H4 (cell line): ENCODE measurements at regions not wholly inside any gene's neighbourhood (a gene's known extent, or its start where the extent isn't known, plus 50 kb on each side); places are given as distances from the start of the nearest gene placed in this dataset.
"Not testable (repeated sequence)": the region's sequence is repeated elsewhere in the genome, so short reads cannot be mapped to it uniquely, and the experiment has no call there.

Experiments
- DNase-seq: peaks from one replicate; pipeline ENCODE4 v3.0.0-alpha.2; 2015; ENCODE audit warnings: low spot score

GRCh38 chr6:98033617-98034016 lies 750.6 kb upstream of the MMS22L start:
- no peak for DNase-seq

- no peak for DNase-seq
Observed at GRCh38 chr6:98036344-98036923, 753.4 kb upstream of the MMS22L start.

DNA sequence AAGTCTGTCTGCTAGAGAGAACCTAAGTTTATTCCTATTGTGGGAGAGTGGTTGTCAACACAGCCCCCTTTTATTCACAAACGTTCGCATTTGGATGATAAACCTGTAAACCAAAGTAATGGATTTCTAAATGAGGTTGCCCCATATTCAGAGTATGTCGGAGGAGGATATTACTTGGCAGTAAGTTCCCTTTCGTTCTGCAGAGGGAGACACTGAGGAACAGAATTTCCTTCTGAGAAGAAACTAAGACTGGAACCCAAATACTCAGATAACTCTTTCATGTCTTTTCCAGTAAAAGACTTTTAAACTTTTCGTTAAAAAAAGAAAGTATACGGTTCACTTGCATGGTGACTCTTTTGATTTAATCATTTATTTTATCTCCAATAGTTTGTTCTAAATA lies 754.6 kb upstream of the MMS22L start:
- no peak for DNase-seq

DNA sequence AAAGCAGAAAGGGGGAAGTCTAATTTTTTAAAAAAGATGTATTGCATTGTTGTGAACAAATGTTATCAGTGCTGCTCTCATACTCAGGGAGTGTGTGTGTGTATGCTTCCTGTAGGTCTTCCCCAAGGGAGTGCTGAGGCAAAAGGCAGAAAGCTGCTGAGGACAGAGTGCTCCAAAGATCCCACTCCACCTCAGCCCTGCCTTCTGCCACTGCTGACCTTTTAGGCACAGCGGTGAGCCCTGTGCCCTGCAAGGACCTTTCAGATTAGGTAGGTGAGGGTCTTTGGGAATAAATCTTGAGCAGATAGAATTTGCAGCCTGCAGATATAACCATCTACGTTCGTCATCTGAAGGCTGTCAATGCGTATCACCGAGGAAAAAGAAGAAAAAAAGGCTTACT lies 756.4 kb upstream of the MMS22L start:
- DNase-seq: no peak

- peak; percentile 29 for DNase-seq
Observed at GRCh38 chr6:98039904-98040607, 757.0 kb upstream of the MMS22L start.

DNA sequence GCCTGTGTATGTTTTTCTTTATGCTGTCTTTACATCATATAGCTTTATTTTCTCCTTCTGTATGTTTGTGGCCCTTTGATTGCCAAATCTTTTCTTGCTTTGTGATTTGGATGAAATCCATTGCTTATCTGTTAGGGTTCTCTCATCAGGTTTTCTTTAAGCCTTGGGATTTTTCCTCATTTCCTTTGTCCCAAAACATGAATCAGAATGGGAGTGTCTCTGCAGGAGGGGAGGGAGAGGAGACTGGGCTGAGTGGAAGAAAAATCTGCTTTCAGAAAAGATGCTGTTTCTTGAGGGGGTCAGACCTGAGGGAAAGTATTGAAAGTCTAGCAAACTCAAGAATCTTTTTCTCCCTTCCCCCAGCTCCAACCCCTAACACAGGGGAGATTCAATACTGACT lies 758.0 kb upstream of the MMS22L start:
- DNase-seq: no peak

DNA sequence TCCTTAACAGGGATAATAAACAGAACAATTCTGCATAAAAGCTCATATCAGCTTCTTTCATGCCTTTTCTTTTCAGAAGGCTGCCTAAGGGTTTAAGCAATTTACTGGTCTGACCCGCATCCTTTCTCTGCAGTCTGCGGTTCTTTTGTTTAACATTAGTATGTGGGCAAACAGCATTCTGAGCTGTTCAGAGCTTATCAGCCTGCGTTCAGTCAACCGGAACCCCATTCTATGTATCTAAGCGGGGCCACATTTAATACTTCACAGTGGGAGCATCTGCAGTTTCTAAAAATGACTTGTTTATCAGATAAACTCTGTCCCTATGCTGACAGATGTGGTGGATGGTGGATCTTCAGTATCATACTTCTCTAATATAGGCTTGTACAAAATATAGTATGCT lies 758.9 kb upstream of the MMS22L start:
- no peak for DNase-seq

DNA sequence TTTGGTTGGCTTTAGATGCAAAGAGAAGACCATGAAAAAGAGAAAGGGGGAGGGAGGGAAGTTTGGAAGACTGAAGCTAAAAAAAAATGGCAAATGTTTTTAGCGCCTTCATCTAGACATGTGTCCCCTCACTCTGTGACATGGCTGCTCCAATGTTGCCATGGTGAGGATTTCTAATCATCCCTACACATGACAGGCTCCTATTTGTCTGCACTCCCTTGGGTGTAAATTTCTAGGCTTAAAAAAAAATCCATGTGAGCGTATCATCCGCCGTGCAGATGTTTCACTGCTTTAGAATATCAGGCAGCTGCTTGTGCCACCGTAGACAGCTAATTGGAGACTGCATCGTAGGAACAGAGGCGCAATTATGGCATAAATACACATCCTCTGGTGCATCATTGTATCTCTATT lies 761.1 kb upstream of the MMS22L start:
- no peak for DNase-seq

- no peak for DNase-seq
Observed at GRCh38 chr6:98044791-98045470, 761.9 kb upstream of the MMS22L start.

- no peak for DNase-seq
Observed at GRCh38 chr6:98047164-98047563, 764.1 kb upstream of the MMS22L start.

- no peak for DNase-seq
Observed at GRCh38 chr6:98047871-98048270, 764.9 kb upstream of the MMS22L start.

GRCh38 chr6:98054453-98054852 lies 771.4 kb upstream of the MMS22L start:
- peak; percentile 13 for DNase-seq

GRCh38 chr6:98056955-98057354 lies 773.9 kb upstream of the MMS22L start:
- DNase-seq: no peak

DNA sequence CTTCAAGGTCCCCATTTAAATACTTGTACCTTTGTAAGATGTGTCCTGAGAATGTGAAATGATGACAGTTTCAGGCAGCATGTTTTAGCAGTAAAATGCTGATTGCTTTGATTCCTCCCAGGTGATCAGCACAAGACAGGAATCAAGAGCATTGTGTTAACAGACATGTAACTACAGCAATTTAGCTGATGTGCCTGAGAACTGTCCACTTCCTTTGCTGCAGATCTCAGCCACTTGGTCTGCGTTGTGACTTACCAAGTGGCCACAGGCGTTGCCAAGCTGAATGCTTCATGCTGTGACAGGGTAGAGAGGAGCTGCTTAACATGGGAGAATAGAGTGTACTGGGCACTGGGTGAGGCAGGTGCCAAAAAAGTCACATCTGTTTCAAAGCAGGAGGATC lies 767.0 kb upstream of the POU3F2 start:
- no peak for DNase-seq

GRCh38 chr6:98088537-98088936 lies 745.8 kb upstream of the POU3F2 start:
- DNase-seq: not testable (repeated sequence)

- DNase-seq: no peak
Observed at GRCh38 chr6:98092331-98092730, 742.0 kb upstream of the POU3F2 start.

DNA sequence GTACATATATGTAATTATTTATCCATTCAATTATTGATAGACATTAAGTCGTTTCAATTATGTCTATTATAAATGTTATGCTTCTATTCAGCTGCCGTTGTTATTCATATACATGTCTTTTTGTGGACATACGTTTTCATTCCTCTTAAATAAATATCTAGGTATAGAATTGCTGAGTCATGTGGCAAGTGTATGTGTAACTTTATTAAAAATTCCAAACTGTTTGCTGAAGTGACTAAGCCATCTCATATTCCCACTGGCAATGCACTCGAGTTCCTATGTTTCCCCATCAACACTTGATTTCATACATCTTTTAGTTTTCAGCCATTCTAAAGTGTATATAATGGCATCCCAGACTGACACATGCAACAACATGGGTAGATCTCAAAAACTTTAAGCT lies 739.7 kb upstream of the POU3F2 start:
- DNase-seq: no peak

DNA sequence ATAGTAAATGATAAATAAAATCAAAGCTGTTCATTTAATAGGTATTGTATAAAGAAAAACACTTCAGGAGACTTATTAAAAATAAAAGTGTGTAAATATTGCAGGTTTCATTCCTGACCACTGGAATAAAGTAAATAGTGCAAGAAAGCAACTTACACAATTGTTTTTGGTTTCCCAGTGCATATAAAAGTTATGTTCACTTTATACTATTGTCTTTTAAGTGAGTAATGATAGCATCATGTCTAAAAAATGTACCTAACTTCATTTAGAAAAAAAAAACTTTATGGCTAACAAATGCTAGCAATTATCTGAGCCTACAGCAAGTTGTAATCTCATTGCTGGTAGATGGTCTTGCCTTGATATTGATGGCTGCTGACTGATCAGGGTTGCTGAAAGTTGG lies 726.6 kb upstream of the POU3F2 start:
- DNase-seq: no peak

DNA sequence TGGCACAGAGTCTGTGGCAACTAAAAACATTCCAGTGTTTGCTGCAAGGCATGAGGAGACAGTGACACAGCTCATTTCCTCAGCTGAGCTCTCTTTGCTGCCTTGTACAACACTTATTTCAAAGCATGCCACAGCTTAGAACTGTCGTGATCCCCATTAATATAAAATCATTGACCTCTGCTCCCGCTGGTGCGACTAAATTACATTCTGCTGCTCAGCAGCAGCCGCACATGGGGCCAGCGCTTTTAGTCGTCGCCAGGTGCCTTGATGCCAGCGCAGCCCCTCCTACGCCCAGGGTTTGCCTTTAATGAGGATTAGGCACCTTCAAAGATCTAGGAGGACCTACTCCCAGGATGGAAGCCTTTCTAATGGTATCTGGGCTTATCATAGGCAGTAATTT lies 717.9 kb upstream of the POU3F2 start:
- no peak for DNase-seq

GRCh38 chr6:98117068-98117467 lies 717.3 kb upstream of the POU3F2 start:
- DNase-seq: no peak

DNA sequence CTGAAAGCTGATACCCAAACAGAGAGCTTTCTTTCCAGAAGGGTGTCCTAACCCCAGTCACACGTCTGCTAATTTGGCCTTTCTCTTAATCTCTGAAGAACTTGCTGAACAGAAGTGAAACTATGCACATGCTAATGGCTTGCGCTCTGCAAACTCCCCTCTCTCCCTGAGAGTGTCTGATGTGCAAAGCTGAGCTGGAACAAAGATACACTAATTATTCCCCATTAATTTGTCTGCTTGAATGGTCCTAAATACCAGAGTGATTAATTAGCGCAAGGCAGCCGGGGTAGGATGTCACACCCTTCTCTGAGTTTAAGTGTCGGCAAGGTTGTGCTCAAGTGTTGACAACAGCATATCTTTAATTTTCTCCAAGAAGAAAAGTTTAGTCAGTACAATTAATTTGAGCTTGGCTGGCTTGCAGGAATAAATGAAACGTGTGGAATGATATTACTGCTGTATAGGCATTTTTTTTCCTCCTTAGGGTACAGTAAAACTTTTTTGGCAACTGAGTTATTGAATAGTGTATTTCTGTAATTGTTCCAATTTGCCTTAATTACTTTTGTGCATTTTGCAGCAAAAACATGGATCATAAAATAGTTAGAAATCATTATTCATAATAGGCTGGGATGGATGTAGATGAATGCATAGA lies 715.9 kb upstream of the POU3F2 start:
- DNase-seq: no peak

DNA sequence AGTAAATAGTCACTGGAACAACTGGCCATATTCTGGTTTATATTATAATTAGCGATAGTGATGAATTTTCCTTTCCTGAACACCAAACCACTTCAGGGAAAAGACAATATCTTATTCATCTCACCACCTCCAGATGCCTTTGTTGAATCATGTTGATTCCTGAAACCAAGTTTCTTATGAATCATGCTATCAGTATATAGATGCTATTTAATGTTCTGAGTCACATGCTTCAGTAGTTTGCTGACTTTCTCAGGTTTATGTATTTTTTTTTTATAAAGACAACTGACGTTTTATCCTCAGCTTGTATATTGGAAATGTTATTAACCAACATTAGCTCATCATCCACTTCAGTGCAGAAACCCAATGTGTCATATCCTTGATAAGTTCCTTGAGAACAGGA lies 710.2 kb upstream of the POU3F2 start:
- no peak for DNase-seq
